Non-pigmented ciliary epithelial cell (primary cell): ENCODE measurements at regions not wholly inside any gene's neighbourhood (a gene's known extent, or its start where the extent isn't known, plus 50 kb on each side); places are given as distances from the start of the nearest gene placed in this dataset.

Experiments used
- DNase-seq: peaks from one replicate; pipeline ENCODE4 v3.0.0-alpha.2; 2010; ENCODE audit warnings: low read depth

GRCh38 chr3:28099296-28099695, 142.1 kb upstream of the CMC1 start:
- no peak for DNase-seq

- no peak for DNase-seq
Measured at GRCh38 chr3:28101705-28102104, 139.7 kb upstream of the CMC1 start.

- DNase-seq, result no peak
Measured at GRCh38 chr3:28103861-28104260, 137.6 kb upstream of the CMC1 start.

- DNase-seq, result no peak
Measured at GRCh38 chr3:28104896-28105534, 136.4 kb upstream of the CMC1 start.

- DNase-seq, result no peak
Measured at GRCh38 chr3:28109829-28110228, 131.6 kb upstream of the CMC1 start.

GRCh38 chr3:28110869-28111268, 130.6 kb upstream of the CMC1 start:
- DNase-seq, result no peak

- no peak for DNase-seq
Measured at GRCh38 chr3:28114893-28115292, 126.5 kb upstream of the CMC1 start.

GRCh38 chr3:28115316-28115715, 126.1 kb upstream of the CMC1 start:
- DNase-seq, result no peak

GRCh38 chr3:28117598-28117997, 123.8 kb upstream of the CMC1 start:
- no peak for DNase-seq

- no peak for DNase-seq
Measured at GRCh38 chr3:28118087-28118486, 123.3 kb upstream of the CMC1 start.

GRCh38 chr3:28122227-28122626, 119.2 kb upstream of the CMC1 start:
- no peak for DNase-seq

- DNase-seq, result no peak
Measured at GRCh38 chr3:28124882-28125281, 116.5 kb upstream of the CMC1 start.

- no peak for DNase-seq
Measured at GRCh38 chr3:28125342-28125741, 116.1 kb upstream of the CMC1 start.

- DNase-seq, result no peak
Measured at GRCh38 chr3:28130836-28131235, 110.6 kb upstream of the CMC1 start.

GRCh38 chr3:28132941-28133340, 108.5 kb upstream of the CMC1 start:
- no peak for DNase-seq

- no peak for DNase-seq
Measured at GRCh38 chr3:28134198-28134597, 107.2 kb upstream of the CMC1 start.

- DNase-seq, result no peak
Measured at GRCh38 chr3:28134792-28135375, 106.5 kb upstream of the CMC1 start.

GRCh38 chr3:28136607-28137216, 104.7 kb upstream of the CMC1 start:
- no peak for DNase-seq

GRCh38 chr3:28138043-28138610, 103.3 kb upstream of the CMC1 start:
- no peak for DNase-seq

GRCh38 chr3:28139288-28139687, 102.1 kb upstream of the CMC1 start:
- DNase-seq, result no peak

- no peak for DNase-seq
Measured at GRCh38 chr3:28139967-28140634, 101.3 kb upstream of the CMC1 start.

GRCh38 chr3:28140664-28141063, 100.8 kb upstream of the CMC1 start:
- no peak for DNase-seq

- no peak for DNase-seq
Measured at GRCh38 chr3:28149960-28150359, 91.5 kb upstream of the CMC1 start.
